ENCODE measurements at regions not wholly inside any gene's neighbourhood (a gene's known extent, or its start where the extent isn't known, plus 50 kb on each side); places are given as distances from the start of the nearest gene placed in this dataset.

- DNase-seq (ENCODE audit: low spot score): no peak
These were observed 62.6 kb upstream of the SPAG17 start for GRCh38 chr1:118247593-118247992.

- DNase-seq (ENCODE audit: low spot score): no peak
These were observed 61.6 kb upstream of the SPAG17 start for GRCh38 chr1:118246646-118247045.

- DNase-seq (ENCODE audit: low spot score): peak; percentile 34
These were observed 59.2 kb upstream of the SPAG17 start for GRCh38 chr1:118244194-118244593.

DNA sequence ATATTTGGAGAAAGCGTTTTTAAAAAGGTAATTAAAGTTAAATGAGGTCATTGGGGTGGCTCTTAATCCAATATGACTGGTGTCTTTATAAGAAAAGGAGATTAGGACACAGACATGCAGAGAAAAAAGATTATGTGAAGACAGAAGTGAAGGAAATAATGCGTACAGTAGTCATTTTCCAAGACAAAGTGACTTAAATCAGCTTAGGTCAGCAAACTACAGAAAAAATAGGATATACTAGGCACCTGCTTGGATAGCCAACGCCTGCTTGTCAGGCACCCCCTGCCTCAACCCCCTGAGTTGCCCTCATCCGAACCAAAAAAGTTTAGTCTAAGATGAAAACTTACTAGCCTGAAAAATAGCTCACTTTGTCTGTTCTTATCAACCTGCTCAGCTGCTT lies 58.2 kb upstream of the SPAG17 start:
- no peak for DNase-seq (ENCODE audit: low spot score)

All from kidney capillary endothelial cell (primary cell).